ENCODE measurements at regions not wholly inside any gene's neighbourhood (a gene's known extent, or its start where the extent isn't known, plus 50 kb on each side); places are given as distances from the start of the nearest gene placed in this dataset.

DNA sequence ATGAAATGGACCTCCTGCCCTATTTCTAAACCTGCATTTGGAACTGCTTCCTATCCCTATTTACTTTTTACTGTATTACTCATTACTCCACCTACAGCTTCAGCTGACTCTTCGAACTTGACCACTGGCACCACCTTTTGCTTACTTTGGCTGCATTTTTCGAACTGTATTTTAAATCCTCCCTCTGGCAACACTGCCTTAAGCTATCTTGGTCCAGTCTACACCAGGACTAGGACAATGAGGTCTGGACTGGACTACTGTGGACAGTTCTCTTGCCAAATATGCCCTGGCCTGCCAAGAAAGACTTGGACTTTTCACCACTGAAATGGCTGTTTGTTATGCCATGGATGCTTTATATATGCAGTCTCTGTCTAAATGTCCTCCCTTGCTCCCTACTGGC, 328.1 kb downstream of the BTG1 start:
- no peak overlapping the region for H2AFZ ChIP-seq (ENCODE audit: low read depth, low read length)
- H3K4me3 ChIP-seq (ENCODE audit: low read depth in 1 of 2, low read length in 2 of 2): no peak overlapping the region
- H3K36me3 ChIP-seq (ENCODE audit: insufficient read depth, low read length): no peaks in the 10 kb centered on the region
- no peak overlapping the region for H3K4me2 ChIP-seq (ENCODE audit: insufficient read depth, low read length)
- no peak overlapping the region for H3K27ac ChIP-seq (ENCODE audit: low read length)
- no peaks in the 10 kb centered on the region for H3K4me1 ChIP-seq (ENCODE audit: insufficient read depth, low read length)
- ATAC-seq (ENCODE audit: insufficient read depth, low read depth) (no peak), DNase-seq (no peak)
- no peak overlapping the region for H3K9ac ChIP-seq (ENCODE audit: low read depth, low read length)
- H3K79me2 ChIP-seq (ENCODE audit: insufficient read depth, low read length): no peaks in the 10 kb centered on the region
- no peaks in the 10 kb centered on the region for H4K20me1 ChIP-seq (ENCODE audit: insufficient read depth, low read length)
- H3K9me3 ChIP-seq (ENCODE audit: insufficient read depth, low read length, severe bottlenecking): no peaks in the 10 kb centered on the region
- no peaks in the 10 kb centered on the region for H3K27me3 ChIP-seq (ENCODE audit: insufficient read depth, low read length, poor library complexity)
- TF ChIP-seq, protein P1, sequence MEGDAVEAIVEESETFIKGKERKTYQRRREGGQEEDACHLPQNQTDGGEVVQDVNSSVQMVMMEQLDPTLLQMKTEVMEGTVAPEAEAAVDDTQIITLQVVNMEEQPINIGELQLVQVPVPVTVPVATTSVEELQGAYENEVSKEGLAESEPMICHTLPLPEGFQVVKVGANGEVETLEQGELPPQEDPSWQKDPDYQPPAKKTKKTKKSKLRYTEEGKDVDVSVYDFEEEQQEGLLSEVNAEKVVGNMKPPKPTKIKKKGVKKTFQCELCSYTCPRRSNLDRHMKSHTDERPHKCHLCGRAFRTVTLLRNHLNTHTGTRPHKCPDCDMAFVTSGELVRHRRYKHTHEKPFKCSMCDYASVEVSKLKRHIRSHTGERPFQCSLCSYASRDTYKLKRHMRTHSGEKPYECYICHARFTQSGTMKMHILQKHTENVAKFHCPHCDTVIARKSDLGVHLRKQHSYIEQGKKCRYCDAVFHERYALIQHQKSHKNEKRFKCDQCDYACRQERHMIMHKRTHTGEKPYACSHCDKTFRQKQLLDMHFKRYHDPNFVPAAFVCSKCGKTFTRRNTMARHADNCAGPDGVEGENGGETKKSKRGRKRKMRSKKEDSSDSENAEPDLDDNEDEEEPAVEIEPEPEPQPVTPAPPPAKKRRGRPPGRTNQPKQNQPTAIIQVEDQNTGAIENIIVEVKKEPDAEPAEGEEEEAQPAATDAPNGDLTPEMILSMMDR (IDR thresholded peaks at IDR 0.05; ENCODE audit: borderline replicate concordance, extremely low read depth, low read length, poor library complexity, severe bottlenecking): no peak
- no peak for TF ChIP-seq EZH2 (IDR thresholded peaks at IDR 0.05; ENCODE audit: borderline replicate concordance, low read depth, low read length, severe bottlenecking)

DNA sequence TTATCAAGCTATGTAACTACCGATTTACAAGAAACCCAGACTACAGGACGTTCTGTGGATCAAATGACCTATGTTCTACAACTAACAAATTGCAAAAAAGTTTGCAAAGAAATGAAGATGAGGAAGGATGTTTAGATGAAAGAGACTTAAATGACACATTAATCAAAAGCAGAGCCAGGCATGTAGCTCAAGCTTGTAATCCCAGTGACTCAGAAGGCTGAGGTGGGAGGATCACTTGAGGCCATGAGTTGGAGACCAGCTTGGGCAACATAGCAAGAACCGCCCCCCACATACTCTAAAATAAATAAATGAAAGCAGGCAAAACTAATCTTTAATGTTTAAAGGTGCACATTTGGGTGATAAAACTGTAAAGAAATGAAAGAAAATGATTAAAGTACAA, 331.9 kb downstream of the BTG1 start:
- no peak overlapping the region for H2AFZ ChIP-seq (ENCODE audit: low read depth, low read length)
- no peaks in the 10 kb centered on the region for H4K20me1 ChIP-seq (ENCODE audit: insufficient read depth, low read length)
- ATAC-seq (ENCODE audit: insufficient read depth, low read depth) (no peak), DNase-seq (no peak)
- no peaks in the 10 kb centered on the region for H3K36me3 ChIP-seq (ENCODE audit: insufficient read depth, low read length)
- H3K9ac ChIP-seq (ENCODE audit: low read depth, low read length): no peak overlapping the region
- H3K27ac ChIP-seq (ENCODE audit: low read length): no peak overlapping the region
- H3K79me2 ChIP-seq (ENCODE audit: insufficient read depth, low read length): no peaks in the 10 kb centered on the region
- peaks cover 4% of the 10 kb centered on the region; the same call in 1 of the 2 replicates for H3K4me1 ChIP-seq (ENCODE audit: insufficient read depth, low read length)
- no peak overlapping the region for H3K4me3 ChIP-seq (ENCODE audit: low read depth in 1 of 2, low read length in 2 of 2)
- H3K4me2 ChIP-seq (ENCODE audit: insufficient read depth, low read length): no peak overlapping the region
- H3K27me3 ChIP-seq (ENCODE audit: insufficient read depth, low read length, poor library complexity): no peaks in the 10 kb centered on the region
- TF ChIP-seq, protein P1 (IDR thresholded peaks at IDR 0.05; ENCODE audit: borderline replicate concordance, extremely low read depth, low read length, poor library complexity, severe bottlenecking): no peak
- no peak for TF ChIP-seq EZH2 (IDR thresholded peaks at IDR 0.05; ENCODE audit: borderline replicate concordance, low read depth, low read length, severe bottlenecking)
- H3K9me3 ChIP-seq (ENCODE audit: insufficient read depth, low read length, severe bottlenecking): no peaks in the 10 kb centered on the region

DNA sequence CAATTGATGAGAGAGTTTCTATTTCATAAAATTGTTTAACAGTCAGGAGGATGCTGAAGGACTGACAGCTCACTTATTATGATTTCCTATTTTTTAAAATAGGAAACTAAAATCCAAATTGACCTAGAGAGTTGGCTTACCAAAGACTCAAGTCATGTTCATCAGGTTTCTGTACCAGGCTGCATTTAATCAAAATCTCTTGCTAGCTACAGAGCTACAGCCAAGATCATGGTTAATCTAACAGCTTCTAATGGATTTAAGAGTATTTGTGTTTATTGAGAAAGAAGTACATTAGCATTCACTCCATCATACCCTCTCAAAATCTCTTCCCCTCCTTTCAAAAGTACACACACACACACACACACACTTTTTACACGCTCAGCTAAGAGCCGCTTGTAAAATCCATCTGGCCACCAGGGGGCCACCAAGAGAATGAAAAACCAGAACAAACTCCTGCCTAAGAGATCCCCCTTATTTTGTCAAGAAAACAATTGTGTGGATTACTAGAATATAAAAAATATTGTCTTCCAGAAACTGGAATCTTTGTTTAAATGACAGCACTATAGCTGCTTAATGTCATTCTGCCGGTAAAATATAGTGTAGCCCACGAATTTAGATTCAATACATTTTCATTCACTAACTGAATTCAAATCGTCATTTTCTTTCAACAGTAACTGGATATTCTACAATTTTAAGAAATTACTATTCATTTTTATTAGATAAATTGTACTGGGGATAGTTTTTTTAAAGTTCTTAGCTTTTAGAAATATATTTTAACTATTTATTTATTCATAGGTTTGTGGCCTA, 334.0 kb downstream of the BTG1 start:
- Histone ChIP-seq H3K4me1 (ENCODE audit: insufficient read depth, low read length) (peaks cover 4% of the 10 kb centered on the region; the same call in 1 of the 2 replicates), H3K79me2 (ENCODE audit: insufficient read depth, low read length) (no peaks in the 10 kb centered on the region), H2AFZ (ENCODE audit: low read depth, low read length) (peak overlapping the region; percentile 10; the same call in 1 of the 2 replicates), H3K36me3 (ENCODE audit: insufficient read depth, low read length) (no peaks in the 10 kb centered on the region), H3K27ac (ENCODE audit: low read length) (peak overlapping the region; percentile 41; the same call in 1 of the 2 replicates), H4K20me1 (ENCODE audit: insufficient read depth, low read length) (no peaks in the 10 kb centered on the region), H3K4me2 (ENCODE audit: insufficient read depth, low read length) (no peak overlapping the region), H3K9ac (ENCODE audit: low read depth, low read length) (no peak overlapping the region), H3K4me3 (ENCODE audit: low read depth in 1 of 2, low read length in 2 of 2) (no peak overlapping the region), H3K9me3 (ENCODE audit: insufficient read depth, low read length, severe bottlenecking) (peaks cover 6% of the 10 kb centered on the region), H3K27me3 (ENCODE audit: insufficient read depth, low read length, poor library complexity) (no peaks in the 10 kb centered on the region)
- peak; percentile 80 for DNase-seq
- peak; percentile 90 for ATAC-seq (ENCODE audit: insufficient read depth, low read depth)
- TF ChIP-seq, protein P1 (IDR thresholded peaks at IDR 0.05; ENCODE audit: borderline replicate concordance, extremely low read depth, low read length, poor library complexity, severe bottlenecking): peak; percentile 86
- no peak for TF ChIP-seq EZH2 (IDR thresholded peaks at IDR 0.05; ENCODE audit: borderline replicate concordance, low read depth, low read length, severe bottlenecking)
